SJSA1 (cell line): ENCODE measurements at regions not wholly inside any gene's neighbourhood (a gene's known extent, or its start where the extent isn't known, plus 50 kb on each side); places are given as distances from the start of the nearest gene placed in this dataset.

Experiments used
- DNase-seq, 2 experiments: peaks; one replicate each; pipeline ENCODE4 v3.0.0-alpha.2; 2015 to 2020; ENCODE audit warnings: low spot score in 2 of 2, low read depth in 1 of 2
- H3K27ac ChIP-seq: fragments of 250-450 bp; sonication (Bioruptor Pico); 2 replicates; pipeline ENCODE4 v1.5.1; 2020; ENCODE audit warnings: mild to moderate bottlenecking, moderate library complexity
- H3K27me3 ChIP-seq: fragments of 250-450 bp; sonication (Bioruptor Pico); replicated peaks from 2 replicates; pipeline ENCODE4 v1.5.1; 2020; ENCODE audit warnings: mild to moderate bottlenecking, moderate library complexity
- H3K36me3 ChIP-seq: fragments of 250-450 bp; sonication (Bioruptor Pico); 2 replicates; pipeline ENCODE4 v1.5.1; 2020; ENCODE audit warnings: mild to moderate bottlenecking
- H3K4me1 ChIP-seq: fragments of 250-450 bp; sonication (Bioruptor Pico); replicated peaks from 2 replicates; pipeline ENCODE4 v1.6.1; 2021; ENCODE audit warnings: mild to moderate bottlenecking
- H3K4me3 ChIP-seq: fragments of 250-450 bp; sonication (Bioruptor Pico); 2 replicates; pipeline ENCODE4 v1.5.1; 2020; ENCODE audit warnings: mild to moderate bottlenecking
- H3K9me3 ChIP-seq: fragments of 250-450 bp; sonication (Bioruptor Pico); replicated peaks from 2 replicates; pipeline ENCODE4 v1.5.1; 2020; ENCODE audit warnings: mild to moderate bottlenecking

DNA sequence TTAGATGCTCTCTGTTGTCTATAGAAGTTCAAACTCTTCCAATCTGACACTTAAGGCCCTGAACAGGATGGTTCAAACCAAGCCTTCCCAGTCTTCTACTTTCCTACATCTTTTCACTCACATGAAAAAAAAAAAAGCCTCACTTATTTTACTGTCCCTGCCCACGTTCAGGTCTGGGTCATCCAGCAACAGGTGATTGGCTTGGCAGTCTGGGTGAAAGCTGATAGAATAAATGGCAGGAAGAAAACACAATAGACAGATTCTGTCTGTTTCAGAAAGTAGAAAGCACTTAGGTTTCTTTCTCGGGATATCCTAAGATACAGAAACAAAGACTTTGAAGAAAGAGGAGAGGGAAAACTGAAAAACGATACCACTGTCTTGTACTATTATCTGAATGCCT lies 61.8 kb upstream of the HSF2 start:
- H3K4me3 ChIP-seq, result no peak overlapping the region
- DNase-seq, result no peak
- no peak overlapping the region for H3K27ac ChIP-seq
- H3K4me1 ChIP-seq, result no peaks in the 10 kb centered on the region
- no peaks in the 10 kb centered on the region for H3K9me3 ChIP-seq
- H3K27me3 ChIP-seq, result peaks cover 3% of the 10 kb centered on the region; the same call in 1 of the 2 replicates
- H3K36me3 ChIP-seq, result no peaks in the 10 kb centered on the region

DNA sequence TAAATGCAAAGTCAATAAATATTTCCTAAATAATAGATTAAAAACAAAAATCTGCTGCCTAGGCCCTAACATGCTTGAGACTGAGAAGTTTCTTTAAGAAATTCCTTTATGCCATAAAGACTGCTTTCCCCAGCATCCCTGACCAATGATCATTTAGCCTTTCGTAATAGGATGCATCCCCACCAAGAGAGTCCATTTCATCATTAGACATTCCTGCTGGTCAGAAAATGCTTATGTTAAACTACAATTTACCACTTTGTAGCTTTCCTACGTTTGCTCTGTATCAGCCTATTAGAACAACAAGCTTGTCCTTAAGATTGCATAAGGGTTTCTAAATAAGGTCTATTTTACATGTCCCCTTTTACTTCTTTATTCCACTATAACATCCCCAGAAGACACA lies 59.8 kb upstream of the HSF2 start:
- Histone ChIP-seq H3K9me3 (no peaks in the 10 kb centered on the region), H3K27ac (no peak overlapping the region), H3K4me3 (no peak overlapping the region), H3K27me3 (peaks cover 3% of the 10 kb centered on the region; the same call in 1 of the 2 replicates), H3K36me3 (no peaks in the 10 kb centered on the region), H3K4me1 (no peaks in the 10 kb centered on the region)
- DNase-seq, result no peak

DNA sequence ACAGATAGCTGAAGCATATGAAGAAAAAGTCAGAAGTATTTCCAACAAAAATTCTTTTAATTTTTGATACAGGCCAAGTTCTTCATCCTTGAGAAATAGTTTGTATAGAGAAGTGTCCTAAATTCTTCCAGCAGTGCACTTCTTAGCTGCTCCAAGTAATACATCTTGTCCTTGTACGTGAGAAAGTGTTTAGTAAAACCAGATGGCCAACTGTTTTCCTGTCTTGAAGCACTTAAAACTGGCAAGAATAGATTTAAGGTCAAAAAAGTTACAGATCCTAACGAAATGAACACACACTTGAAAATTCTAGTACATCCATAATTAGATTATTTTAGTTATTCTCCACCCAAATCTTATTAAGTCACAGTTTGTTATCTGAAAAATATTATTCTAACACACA lies 52.2 kb upstream of the HSF2 start:
- H3K4me1 ChIP-seq, result no peaks in the 10 kb centered on the region
- DNase-seq, result no peak
- H3K27ac ChIP-seq, result no peak overlapping the region
- H3K9me3 ChIP-seq, result no peaks in the 10 kb centered on the region
- no peak overlapping the region for H3K4me3 ChIP-seq
- H3K27me3 ChIP-seq, result 0 out of 2 replicates have a peak, but pooled peaks cover 3% of the 10 kb centered on the region
- no peaks in the 10 kb centered on the region for H3K36me3 ChIP-seq

DNA sequence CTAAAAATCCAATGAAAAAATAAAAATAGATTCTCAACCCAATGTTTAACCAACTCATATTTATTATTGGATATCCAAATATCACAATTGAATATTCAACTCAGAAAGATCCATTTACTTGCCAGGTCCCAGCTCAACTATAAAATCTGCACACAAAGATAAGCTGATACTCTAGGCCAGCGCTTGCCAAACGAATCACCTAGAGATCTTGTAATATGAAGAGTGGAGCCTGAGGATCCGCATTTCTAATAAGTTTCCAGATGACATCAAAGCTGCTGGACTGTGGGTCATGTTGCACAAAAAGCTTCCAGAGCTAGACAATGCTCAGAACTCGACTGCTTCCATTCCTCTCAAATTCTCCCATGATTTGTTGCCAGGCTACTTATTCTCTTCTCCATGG lies 51.7 kb upstream of the HSF2 start:
- no peak for DNase-seq
- no peaks in the 10 kb centered on the region for H3K4me1 ChIP-seq
- H3K4me3 ChIP-seq, result no peak overlapping the region
- H3K27me3 ChIP-seq, result 0 out of 2 replicates have a peak, but pooled peaks cover 3% of the 10 kb centered on the region
- no peaks in the 10 kb centered on the region for H3K9me3 ChIP-seq
- H3K27ac ChIP-seq, result no peak overlapping the region
- no peaks in the 10 kb centered on the region for H3K36me3 ChIP-seq
